Activated CD8-positive, alpha-beta memory T cell treated with anti-CD3 and anti-CD28 coated beads for 4 hours (primary cell): ENCODE measurements at regions not wholly inside any gene's neighbourhood (a gene's known extent, or its start where the extent isn't known, plus 50 kb on each side); places are given as distances from the start of the nearest gene placed in this dataset.
"Not testable (repeated sequence)": the region's sequence is repeated elsewhere in the genome, so short reads cannot be mapped to it uniquely, and the experiment has no call there.

Source experiments
- DNase-seq, 2 donors: peaks; one replicate each; pipeline ENCODE4 v3.0.0-alpha.2; 2020; ENCODE audit warnings: low read depth in 2 of 2

DNA sequence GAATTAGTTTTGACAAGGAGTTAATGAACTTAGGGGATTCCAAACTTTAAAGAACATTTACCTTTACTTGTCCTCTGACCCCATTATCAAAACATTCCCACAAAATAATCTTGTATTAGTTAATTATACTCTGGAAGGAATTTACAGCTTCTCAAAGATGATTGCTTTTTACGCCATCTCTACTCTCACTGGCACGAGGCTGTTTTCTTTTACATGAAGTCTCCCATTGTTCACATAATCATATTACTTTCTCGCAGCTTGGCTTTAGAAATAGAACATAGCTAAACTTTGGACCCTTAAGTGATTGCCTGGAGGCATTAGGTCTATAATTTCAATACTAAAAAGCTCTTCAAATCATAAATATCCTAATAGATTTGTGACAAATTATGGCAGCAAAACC, 592.9 kb downstream of the TRIML1 start:
- DNase-seq: no peak

DNA sequence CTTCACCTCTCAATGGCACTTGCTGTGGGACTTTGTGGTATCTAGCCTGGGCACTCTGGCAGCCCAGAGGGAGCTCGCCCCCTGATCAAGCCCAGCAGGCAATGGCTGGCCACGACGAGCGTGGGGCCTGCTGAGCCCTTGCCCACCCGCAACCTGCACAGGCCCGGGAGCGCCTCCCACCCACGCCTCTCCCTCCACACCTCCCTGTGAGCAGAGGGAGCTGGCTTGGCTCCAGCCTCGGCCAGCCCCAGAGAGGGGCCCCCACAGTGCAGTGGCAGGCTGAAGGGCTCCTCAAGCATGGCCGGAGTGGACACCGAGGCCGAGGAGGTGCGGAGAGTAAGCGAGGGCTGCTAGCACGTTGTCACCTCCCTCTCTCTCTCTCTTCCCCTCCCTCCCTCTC, 595.8 kb downstream of the TRIML1 start:
- DNase-seq: no peak

DNA sequence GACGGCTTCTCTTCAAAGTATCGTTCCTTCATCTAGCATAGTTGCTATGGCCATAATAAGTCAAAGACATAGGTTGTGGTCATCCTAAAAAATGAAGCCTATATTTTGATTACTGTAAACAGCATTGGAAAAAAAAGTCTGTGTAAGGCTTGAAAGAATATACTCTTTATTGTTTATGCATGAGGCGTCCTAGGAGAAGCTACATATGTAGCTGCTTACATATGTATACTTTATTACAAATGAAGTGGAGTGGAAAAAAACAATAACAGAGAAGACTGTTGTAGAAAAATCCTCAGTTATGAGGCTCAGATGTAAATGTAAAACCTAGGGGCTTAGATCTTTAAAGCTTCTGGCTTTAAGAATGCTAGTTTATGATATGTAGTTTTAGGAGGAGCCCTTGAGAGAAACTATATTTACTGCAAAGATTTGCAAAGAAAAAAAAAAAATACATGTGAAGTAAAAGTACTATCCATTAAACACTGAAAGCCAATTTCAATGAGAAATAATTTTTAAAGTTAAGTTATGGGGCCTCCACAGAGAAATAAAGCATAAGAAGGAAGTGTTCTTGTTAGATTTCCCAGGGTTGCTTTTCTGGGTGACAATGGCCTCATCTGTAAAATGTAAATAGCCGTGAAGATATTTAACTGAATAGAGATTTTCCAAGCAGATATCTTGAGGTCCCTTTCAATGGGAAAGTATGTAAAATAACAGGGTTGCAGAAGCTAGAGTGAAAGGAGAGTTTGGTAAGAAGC, 598.2 kb downstream of the TRIML1 start:
- DNase-seq: no peak

DNA sequence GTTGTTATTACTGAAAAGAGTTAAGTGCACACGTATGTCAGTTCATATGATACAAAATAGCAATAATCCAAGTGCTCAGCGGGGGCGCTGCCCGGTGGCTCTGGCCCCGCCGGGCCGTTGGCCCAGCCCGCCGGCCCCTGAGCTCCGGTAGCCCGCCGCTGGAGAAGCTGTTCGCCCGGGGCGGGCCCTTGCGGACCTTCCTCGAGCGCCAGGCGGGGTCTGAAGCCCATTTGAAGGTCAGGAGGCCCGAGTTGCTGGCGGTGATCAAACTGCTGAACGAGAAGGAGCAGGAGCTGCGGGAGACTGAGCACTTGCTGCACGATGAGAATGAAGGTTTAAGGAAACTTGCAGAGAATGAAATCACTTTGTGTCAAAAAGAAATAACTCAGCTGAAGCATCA, 599.0 kb downstream of the TRIML1 start:
- DNase-seq: not testable (repeated sequence)

DNA sequence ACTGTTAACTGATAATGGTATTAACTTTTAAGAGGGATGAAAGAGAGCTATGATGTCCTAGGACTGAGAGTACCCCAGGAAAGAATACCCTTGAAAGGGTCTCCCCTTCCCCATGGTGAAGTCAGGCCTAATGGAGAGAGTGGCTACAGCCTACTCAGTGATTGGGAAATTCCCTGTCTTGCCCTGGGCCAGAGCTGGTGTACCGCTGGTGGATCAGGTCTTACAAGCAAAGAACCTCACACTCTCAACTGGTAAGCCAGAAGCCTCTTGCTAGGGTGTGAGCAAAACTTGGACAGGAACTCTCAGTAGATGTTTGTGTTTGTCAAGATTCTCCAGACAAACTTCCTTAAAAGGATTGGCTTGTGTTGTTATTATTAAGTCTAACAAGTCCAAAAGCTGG, 600.9 kb downstream of the TRIML1 start:
- not testable (repeated sequence) for DNase-seq

DNA sequence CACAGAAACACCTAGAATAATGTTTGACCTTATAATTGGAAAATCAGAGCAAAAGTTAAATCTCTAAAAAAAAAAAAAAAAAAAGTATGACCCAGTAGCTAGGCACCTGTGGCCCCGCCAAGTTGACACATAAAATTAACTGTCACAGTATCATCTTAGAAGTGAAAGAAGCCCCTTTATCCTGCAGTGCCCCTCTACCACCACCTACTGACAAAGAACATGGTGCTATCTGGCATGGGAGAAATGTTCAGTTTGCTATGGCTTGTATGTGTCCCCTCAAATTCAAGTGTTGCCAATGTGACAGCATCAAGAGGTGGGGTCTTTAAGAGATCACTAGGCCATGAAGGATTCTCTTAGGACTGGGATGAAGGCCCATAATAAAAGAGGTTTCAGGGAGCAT, 601.5 kb downstream of the TRIML1 start:
- not testable (repeated sequence) for DNase-seq

DNA sequence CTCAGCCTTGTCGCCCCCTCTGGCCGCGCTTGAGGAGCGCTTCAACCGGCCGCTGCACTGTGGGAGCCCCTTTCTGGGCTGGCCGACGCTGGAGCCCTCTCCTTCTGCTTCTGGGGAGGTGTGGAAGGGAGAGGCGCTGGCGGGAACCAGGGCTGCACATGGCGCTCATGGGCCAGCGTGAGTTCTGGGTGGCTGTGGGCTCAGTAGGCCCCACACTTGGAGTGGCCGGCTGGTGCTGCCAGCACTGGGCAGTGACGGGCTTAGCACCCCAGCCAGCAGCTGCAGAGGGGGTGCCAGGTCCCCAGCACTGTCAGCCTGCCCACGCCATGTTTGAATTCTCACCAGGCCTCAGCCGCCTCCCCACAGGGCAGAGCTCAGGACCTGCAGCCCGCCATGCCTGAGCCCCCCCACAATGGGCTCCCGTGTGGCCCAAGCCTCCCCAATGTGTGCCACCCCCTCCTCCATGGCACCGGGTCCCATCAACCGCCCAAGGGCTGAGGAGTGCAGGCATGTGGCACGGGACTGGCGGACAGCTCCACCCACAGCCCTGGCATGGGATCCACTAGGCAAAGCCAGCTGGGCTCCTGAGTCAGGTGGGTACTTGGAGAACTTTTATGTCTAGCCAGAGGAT, 615.2 kb downstream of the TRIML1 start:
- DNase-seq: no peak

DNA sequence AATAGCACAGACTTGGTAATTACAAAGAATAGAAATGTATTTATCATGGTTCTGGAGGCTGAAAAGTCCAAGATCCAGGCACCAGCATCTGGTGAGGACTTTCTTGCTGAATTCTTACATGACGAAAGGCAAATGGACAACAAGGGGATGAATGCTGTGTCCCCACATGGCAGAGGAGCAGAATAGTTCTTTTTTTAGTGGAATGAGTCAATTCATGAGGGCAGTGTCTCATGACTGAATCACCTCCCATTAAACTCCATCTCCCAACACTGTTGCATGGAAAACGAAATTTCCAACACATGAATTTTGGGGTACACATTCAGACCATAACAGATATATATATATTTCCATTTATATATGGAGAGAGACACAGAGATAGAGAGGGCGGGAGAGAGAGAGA, 628.3 kb downstream of the TRIML1 start:
- no peak for DNase-seq

DNA sequence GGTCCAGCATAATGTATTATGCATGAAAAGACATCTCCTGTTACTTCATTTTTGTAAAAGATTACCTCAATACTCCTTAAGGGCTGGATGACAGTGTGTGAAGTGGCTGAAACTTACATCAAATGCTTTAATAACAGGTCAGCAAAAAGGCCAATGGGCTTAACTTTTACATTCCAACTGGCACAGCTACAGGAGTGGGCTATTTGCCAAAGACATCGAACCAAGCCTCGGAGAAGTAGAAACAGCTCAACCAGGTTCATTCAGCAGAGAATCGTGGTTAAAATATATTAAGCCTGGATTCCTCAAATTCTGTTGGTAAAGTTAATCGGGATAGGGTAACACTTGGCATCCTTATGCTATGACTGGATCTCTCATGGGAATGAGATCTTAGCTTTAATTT, 639.7 kb downstream of the TRIML1 start:
- DNase-seq: no peak

DNA sequence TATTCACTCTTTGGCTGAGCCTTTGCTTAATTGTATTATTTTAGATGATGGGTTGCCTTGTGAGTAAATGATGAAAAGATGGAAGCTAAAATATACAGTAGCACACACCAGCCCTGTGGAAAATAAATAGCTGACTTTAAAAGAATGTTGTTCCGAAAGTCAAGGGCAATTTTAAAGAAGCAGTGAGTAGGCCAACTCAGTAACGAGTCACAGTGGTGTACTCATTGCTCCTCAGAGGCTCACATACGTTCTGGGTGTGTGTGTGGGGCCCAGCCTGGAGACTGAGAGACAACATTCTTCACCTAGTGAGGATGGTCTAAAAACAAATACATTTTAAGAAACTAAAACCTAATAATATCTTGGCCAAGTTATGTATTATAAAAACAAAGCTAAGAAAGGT, 640.3 kb downstream of the TRIML1 start:
- DNase-seq: no peak

DNA sequence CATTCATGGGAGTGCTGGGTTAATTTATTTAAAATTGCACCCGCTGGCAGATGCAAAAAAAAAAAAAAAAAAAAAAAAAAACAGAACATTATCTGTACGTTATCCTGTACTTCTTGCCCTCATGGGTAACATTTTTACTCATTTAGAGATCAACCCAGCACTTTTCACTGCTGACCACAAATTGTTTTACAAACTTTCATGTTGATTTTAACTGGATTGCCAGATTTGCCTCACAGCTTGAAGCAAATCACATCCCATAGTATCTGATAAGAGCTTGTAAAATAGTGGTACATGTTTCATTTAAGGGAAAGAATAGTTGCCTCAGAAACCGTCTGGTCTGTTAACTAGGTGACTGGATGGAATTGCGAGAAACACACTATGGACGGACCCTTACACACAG, 640.8 kb downstream of the TRIML1 start:
- no peak for DNase-seq

DNA sequence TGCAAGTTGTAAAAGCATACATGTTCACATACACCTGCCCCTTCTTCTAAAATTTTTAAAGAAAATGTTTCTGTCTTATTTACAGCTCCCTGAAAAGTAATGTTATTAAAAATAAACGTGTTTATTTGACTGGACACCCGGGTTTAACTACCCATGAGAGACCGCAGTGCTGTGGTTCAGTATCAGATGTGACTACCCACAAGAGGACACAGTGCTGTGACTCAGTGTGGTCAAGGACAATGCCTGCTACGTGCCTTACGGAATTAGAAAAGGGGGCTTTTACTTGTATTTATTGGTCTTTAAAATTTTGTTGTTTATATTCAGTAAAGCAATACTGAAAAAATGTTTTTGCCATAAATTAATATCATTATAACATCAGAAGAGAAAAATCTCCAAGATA, 641.4 kb downstream of the TRIML1 start:
- no peak for DNase-seq

DNA sequence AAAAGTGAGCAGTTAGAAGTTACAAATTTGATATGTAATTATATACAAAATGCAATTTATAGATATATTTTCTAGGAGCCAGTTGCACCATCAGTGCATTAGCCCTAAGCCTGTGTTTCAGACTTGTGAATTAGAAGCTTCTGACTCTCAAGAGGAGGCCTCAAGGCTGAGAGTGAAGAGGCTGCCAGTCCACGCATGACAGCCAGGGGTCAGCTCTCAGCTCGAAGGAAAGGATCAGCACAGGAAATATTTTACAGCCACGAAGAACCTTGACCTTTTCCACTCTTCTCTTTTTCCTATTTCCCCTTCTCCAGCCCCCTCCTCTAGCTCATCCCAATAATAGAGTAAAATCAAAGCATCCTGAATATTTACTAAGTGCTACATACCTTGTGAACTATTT, 642.4 kb downstream of the TRIML1 start:
- no peak for DNase-seq

DNA sequence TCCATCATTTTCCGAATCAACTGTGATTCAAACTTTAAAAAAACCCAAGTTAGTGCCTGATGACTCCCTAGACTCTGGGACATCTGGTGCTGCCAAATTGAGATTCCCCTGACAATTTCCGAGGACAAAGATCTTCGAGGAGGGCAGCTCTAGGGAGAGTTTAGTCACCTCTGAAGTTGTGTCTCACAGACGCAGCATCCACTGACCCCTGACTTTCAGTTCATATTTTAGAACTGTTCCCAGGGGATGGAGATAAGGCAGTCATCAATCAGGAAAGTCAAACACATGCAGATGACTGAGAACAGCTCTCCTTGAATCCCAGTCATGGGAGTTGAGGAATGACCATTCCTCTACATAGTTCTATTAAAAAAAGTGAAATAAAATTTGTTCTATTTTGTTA, 643.9 kb downstream of the TRIML1 start:
- no peak for DNase-seq

DNA sequence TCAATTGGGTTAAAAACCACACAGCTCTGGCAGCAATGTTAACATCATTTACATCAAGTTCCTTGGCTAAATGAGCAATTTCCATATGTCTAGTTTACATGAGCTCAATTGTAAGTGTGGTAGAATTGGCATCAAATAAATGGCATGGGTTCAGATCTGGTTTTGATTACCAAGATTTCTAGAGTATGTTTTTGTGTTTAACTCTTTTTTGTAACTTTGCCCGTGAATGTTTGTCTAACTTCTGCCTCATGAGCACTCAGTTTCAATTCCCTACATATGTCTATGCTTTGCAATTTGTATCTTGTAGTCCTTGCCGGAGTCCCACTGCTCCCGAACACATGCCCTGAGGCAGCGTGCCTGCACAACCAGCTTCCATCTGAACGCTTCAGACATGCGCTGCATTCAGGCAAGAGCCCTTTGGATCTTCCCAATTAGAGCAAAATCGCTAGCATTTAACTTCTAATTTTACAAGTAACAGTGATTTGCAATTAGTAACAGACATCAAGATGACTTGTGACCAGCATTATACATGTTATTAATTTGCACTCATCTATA, 644.4 kb downstream of the TRIML1 start:
- no peak for DNase-seq

DNA sequence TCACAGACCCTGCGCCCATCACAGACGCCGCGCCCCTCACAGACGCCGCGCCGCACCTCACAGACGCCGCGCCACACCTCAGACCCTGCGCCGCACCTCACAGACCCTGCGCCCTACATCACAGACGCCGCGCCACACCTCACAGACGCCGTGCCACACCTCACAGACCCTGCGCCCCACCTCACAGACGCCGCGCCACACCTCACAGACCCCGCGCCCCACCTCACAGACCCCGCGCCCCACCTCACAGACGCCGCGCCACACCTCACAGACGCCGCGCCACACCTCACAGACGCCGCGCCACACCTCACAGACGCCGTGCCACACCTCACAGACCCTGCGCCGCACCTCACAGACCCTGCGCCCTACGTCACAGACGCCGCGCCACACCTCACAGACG, 657.4 kb downstream of the TRIML1 start:
- DNase-seq: not testable (repeated sequence)

DNA sequence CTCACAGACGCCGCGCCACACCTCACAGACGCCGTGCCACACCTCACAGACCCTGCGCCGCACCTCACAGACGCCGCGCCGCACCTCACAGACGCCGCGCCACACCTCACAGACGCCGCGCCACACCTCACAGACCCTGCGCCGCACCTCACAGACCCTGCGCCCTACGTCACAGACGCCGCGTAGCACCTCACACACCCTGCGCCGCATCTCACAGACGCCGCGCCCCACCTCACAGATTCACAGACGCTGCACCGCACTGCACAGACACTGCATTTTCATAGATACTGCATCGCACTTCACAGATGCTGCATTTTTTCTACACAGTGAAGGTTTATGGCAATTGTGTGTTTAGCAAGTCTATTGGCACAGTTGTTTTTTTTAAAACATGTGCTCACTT, 657.8 kb downstream of the TRIML1 start:
- DNase-seq: not testable (repeated sequence)

DNA sequence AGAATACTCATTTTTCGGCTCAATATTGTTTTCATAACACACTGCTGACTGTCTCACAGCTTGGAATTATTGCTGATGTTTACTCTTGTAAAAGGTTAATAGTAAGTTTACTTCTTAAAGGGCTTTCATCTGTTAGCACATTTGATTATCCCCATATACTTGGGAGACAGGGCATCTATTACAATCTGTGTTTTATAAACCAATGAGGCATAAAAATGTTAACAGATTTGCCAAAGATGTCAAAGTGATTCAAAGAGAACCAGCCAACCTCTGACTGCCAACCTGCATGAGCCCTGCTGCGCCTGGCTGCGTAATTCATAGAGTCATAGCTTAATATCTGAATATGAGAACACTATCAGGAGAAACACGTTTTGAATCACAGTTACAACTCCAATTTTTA, 665.6 kb downstream of the TRIML1 start:
- DNase-seq: no peak

DNA sequence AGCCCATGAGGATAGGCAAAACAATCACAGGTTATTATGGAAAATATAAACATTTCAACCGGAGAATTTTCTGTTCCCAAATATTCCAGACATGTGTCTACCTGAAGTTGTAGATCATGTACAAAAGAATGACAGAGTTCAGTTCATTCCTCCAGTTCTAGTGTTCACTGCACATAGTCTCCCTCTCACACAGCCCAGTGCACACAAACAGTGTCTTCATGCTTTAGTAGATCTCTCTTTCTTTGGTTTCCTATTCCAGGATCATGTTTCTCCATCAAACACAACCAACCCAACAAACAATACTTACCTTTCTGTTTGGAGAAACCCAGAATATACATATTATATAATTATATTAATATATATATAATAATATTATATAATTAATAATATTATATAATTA, 671.9 kb downstream of the TRIML1 start:
- DNase-seq: no peak

DNA sequence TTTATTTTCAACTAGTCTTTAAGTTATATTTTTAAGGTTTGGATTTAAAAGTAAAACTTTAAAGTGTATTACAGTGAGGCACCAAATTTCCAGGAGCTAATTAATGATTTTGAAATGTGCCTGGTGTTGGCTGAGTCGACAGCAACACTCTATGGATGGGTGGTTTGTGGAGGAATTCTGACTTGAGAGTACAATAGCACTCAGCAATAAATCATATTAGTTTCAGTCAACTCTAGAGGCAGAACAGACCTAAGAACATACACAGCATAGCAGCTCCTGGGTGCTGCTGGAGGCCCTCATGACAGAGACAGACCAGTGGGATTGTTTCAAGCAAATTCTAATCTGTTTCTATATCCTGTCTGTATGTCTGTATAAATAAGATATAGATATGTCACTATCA, 673.4 kb downstream of the TRIML1 start:
- no peak for DNase-seq

DNA sequence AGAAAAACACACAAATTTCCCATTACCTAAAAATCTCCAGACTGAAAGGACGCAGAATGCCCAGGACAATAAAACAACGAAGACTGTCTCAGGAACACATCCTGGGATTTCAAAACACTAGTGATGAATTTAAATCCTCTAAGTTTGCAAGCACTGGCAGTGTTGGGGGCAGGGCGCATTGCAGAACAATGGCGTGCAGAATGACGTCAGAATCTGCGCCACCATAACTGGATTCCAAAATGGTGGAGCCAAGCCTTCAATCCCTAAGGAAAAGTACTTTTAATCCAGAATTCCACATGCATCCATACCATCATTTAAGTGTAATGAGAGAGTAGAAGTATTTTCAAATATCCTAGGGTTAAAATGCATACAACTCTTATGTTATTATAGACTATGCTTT, 679.1 kb downstream of the TRIML1 start:
- DNase-seq: no peak

DNA sequence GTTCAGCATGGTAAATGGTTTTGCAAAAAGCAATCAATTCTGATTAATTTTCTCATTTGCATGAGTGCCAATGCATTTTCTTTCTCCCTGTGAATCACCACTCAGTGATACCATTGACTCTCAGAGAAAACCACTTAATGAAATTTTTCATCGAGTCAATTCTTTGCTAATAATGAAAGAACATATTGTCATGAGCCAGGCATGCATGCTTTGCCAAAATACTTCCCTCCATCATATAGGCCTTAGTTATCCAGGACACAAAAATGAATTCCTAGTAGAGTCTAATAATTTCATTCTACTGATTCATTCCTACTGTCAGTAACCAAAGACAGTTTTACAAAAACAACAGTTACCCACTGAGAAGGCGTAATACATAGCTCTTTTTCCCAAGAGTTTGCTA, 680.0 kb downstream of the TRIML1 start:
- DNase-seq: no peak

DNA sequence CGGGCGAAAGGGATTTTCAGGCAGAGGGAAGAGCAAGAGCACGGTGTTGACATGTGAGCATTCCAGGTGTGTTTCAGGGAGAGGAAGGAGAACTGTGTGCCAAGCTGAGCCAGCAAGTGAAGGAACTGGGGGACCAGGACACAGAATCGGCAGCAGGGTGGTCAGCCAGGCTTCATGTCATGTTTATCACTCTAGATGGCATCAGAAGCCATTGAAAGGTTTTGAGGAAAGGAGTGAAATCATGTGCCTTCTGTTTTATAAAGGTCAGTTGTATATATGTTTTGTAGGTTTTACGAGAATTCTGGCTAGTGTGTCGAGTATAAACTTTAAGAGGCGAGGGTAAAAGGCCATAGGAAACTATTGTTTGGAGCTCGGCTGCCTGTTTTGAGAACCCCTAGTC, 682.3 kb downstream of the TRIML1 start:
- DNase-seq: no peak

DNA sequence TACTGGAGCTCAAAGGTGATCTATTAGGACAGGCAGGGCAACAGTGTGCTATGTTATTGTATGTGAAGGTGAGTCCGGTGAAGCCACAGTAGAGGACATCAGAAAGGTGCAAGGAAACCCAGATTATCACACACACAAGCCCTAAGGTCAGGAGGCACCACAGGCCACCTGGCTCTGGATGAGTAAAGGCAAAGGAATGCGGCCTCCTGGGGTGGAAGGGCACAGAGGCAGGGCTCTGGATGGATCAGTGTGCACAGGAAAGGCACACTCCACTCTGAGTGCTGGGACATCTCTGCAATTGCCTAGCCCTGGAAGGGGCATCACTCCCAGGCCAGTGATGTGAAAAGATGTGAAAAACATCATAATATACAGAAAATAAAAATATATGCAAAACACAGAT, 683.5 kb downstream of the TRIML1 start:
- DNase-seq: no peak
